ENCODE measurements at regions not wholly inside any gene's neighbourhood (a gene's known extent, or its start where the extent isn't known, plus 50 kb on each side); places are given as distances from the start of the nearest gene placed in this dataset.

DNA sequence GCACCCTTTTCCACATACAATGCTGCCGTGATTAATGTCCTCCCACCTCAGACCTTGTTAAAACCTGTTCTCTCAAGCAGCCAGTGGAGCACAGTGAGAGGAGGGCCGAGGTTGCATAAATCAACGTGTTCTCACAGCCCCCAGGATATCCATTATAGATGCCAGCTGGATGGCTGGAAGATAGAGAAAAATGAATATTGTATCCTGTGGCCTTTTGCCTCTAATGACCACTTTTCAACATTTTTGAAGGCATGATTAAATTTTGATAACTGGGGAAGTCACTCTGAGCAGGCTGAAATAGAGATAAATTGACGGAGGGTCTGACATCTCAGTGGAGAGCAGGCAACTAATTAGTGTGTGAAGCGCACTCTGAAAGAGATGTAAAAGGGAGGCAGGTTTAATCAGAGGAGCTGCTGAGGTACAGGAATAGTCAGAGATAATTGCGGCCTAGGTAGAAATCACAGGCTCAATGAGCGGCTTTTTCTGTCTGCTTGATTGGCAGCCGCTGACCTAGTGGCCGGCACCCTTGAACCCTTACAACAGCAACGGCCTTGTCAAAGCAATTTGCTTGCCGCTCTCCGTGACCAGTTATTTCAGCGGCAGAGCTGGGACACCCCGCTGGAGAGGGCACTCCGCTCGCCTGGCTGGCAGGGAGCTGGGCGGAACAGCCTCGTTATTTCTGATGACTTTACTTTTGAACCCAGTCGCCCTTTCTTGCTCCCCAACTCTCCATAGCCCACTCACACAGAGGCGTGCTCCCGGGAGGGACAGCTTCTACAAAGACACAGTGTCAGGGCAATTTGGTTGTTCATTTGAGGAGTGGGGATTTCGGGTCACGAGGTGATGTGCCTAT lies 560.7 kb downstream of the PSAT1 start:
- Mint-ChIP-seq H3K9me3 (no peaks in the 10 kb centered on the region), H3K27me3 (peaks cover 3% of the 10 kb centered on the region), H3K36me3 (ENCODE audit: low read depth) (no peaks in the 10 kb centered on the region), H3K4me1 (no peaks in the 10 kb centered on the region), H3K4me3 (no peak overlapping the region), H3K27ac (no peak overlapping the region)
- POLR2A ChIA-PET: no interaction called here
- CTCF ChIA-PET: no interaction called here
- TF ChIP-seq, protein P1, sequence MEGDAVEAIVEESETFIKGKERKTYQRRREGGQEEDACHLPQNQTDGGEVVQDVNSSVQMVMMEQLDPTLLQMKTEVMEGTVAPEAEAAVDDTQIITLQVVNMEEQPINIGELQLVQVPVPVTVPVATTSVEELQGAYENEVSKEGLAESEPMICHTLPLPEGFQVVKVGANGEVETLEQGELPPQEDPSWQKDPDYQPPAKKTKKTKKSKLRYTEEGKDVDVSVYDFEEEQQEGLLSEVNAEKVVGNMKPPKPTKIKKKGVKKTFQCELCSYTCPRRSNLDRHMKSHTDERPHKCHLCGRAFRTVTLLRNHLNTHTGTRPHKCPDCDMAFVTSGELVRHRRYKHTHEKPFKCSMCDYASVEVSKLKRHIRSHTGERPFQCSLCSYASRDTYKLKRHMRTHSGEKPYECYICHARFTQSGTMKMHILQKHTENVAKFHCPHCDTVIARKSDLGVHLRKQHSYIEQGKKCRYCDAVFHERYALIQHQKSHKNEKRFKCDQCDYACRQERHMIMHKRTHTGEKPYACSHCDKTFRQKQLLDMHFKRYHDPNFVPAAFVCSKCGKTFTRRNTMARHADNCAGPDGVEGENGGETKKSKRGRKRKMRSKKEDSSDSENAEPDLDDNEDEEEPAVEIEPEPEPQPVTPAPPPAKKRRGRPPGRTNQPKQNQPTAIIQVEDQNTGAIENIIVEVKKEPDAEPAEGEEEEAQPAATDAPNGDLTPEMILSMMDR (IDR thresholded peaks at IDR 0.05): no peak
- DNase-seq (no peak), ATAC-seq (ENCODE audit: low read depth) (no peak)
- intact Hi-C loops (cut with micrococcal nuclease): no loop called here

DNA sequence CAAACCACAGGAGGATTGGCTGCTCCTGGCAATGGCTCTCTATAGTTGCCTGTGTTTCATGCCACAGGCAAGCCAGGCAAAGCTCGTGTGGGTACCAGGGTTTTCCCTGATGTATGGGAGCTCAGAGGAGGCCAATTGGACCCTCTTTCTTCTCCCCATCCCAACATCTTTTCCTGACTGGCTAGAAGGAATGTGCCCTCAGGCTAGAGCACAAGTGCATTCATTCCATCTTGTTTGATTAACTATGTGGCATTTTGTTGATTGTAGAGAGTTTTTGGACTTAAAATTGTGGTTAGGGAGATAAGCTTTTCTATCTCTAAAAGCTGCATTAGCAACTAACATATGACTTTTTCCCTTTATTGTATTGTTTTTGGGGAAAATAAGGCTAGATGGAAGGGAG lies 561.3 kb downstream of the PSAT1 start:
- Mint-ChIP-seq H3K27ac (no peak overlapping the region), H3K4me3 (no peak overlapping the region), H3K4me1 (no peaks in the 10 kb centered on the region), H3K27me3 (peaks cover 3% of the 10 kb centered on the region), H3K36me3 (ENCODE audit: low read depth) (no peaks in the 10 kb centered on the region), H3K9me3 (no peaks in the 10 kb centered on the region)
- TF ChIP-seq, protein P1 (IDR thresholded peaks at IDR 0.05): no peak
- ChIA-PET POLR2A (no interaction called here), CTCF (no interaction called here)
- DNase-seq (no peak), ATAC-seq (ENCODE audit: low read depth) (no peak)
- intact Hi-C loops (cut with micrococcal nuclease): no loop called here

DNA sequence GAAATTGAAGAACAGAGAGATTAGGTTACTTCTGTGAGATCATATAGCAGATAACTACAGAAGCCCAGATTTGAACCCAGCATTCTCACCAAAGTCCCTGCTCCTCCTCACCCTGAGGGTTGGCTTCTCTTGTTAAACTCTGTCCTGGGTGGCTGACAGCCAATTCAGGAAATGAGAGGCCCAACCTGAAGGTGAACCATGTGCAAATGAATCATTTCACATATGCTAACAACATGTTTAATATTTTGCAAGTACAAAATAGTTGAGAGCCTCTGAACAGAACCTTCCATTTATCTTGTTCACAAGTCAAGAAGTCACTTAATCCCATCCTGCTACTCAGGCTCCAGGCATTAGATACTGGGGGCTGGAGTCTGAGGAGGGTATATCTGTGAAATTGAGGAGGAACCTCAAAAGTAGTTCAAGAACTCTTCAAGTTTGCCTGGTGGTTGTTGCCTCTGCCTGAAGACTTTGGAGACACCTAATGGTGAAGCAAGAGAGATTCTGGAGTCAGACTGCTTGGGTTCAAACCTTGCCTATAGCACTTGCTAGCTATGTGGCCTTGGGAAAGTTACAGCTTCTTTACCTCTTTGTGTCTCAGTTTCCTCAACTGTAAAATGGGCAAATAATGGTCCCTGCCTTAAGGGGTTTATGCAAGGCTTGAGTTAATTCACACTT lies 564.0 kb downstream of the PSAT1 start:
- ChIA-PET POLR2A (no interaction called here), CTCF (no interaction called here)
- H3K27me3 Mint-ChIP-seq: no peaks in the 10 kb centered on the region
- no peaks in the 10 kb centered on the region for H3K4me1 Mint-ChIP-seq
- no peak overlapping the region for H3K4me3 Mint-ChIP-seq
- H3K9me3 Mint-ChIP-seq: no peaks in the 10 kb centered on the region
- no peak overlapping the region for H3K27ac Mint-ChIP-seq
- ATAC-seq (ENCODE audit: low read depth) (no peak), DNase-seq (no peak)
- intact Hi-C loops (cut with micrococcal nuclease): loop anchor here (1.0 kb wide), 2 partner anchors 259 to 422 kb away; no protein-coding TSS in a partner anchor
- no peaks in the 10 kb centered on the region for H3K36me3 Mint-ChIP-seq (ENCODE audit: low read depth)
- TF ChIP-seq, protein P1 (IDR thresholded peaks at IDR 0.05): no peak

DNA sequence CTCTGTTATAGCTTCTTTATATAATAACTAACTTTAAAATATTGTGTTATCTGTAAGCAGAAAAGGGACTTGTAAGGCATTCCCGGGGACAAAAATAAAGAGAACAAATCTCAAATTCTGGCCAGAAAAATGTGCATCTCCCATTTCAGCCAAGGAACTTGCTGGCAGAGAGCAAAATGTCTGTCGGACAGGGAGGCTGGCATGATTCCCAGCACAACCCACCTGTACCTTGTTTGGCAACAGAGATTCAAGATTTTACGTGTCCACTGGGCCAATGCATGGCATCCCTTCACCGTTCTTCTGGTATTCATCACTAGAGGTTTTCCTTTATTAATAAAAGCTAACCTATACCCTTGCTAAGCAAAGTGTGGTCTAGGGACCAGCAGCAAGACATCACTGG lies 566.6 kb downstream of the PSAT1 start:
- ATAC-seq (ENCODE audit: low read depth) (no peak), DNase-seq (no peak)
- H3K36me3 Mint-ChIP-seq (ENCODE audit: low read depth): no peaks in the 10 kb centered on the region
- H3K4me3 Mint-ChIP-seq: no peak overlapping the region
- H3K9me3 Mint-ChIP-seq: no peaks in the 10 kb centered on the region
- intact Hi-C loops (cut with micrococcal nuclease): no loop called here
- no peaks in the 10 kb centered on the region for H3K4me1 Mint-ChIP-seq
- ChIA-PET POLR2A (no interaction called here), CTCF (no interaction called here)
- H3K27me3 Mint-ChIP-seq: no peaks in the 10 kb centered on the region
- TF ChIP-seq, protein P1 (IDR thresholded peaks at IDR 0.05): no peak
- no peak overlapping the region for H3K27ac Mint-ChIP-seq

DNA sequence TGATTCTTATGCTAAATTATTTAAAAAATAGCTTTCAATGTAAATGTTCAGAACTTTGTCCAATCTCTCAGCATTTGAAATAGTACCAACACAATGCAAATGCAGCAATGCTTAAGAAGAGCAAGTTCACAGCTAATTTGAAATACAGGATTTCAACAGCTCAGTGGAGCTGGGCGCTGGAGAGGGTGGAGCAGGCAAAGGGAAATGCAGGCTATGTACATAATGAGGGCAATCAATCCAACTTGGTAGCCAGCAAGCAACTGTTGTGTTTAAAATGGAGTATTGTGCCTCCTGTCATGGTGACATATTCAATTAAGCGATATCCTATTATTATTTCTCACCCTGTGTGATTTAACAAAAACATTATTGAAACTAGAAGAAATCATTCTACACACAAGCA lies 568.8 kb downstream of the PSAT1 start:
- no peaks in the 10 kb centered on the region for H3K27me3 Mint-ChIP-seq
- DNase-seq (no peak), ATAC-seq (ENCODE audit: low read depth) (no peak)
- H3K4me1 Mint-ChIP-seq: no peaks in the 10 kb centered on the region
- ChIA-PET POLR2A (no interaction called here), CTCF (no interaction called here)
- no peak overlapping the region for H3K27ac Mint-ChIP-seq
- no peak overlapping the region for H3K4me3 Mint-ChIP-seq
- TF ChIP-seq, protein P1 (IDR thresholded peaks at IDR 0.05): no peak
- intact Hi-C loops (cut with micrococcal nuclease): no loop called here
- no peaks in the 10 kb centered on the region for H3K9me3 Mint-ChIP-seq
- H3K36me3 Mint-ChIP-seq (ENCODE audit: low read depth): no peaks in the 10 kb centered on the region
